Colonic mucosa (tissue), 4 donors: ENCODE measurements at regions not wholly inside any gene's neighbourhood (a gene's known extent, or its start where the extent isn't known, plus 50 kb on each side); places are given as distances from the start of the nearest gene placed in this dataset.

Experiments
- DNase-seq: peaks from one replicate; pipeline ENCODE4 v3.0.0-alpha.2; 2020
- H3K27ac ChIP-seq: fragments of 200-600 bp; one replicate; pipeline ENCODE4 v1.8.0; 2021
- H3K27me3 ChIP-seq: fragments of 200-600 bp; one replicate; pipeline ENCODE4 v1.8.0; 2021
- H3K36me3 ChIP-seq: fragments of 200-600 bp; one replicate; pipeline ENCODE4 v1.8.0; 2021
- H3K4me1 ChIP-seq: fragments of 200-600 bp; one replicate; pipeline ENCODE4 v1.8.0; 2021; ENCODE audit warnings: mild to moderate bottlenecking
- H3K4me3 ChIP-seq: fragments of 200-600 bp; one replicate; pipeline ENCODE4 v1.8.0; 2021
- H3K9ac ChIP-seq, 2 donors: one replicate each; pipeline ENCODE4 v1.7.0; 2013; ENCODE audit warnings: control low read depth in 2 of 2, low read depth in 2 of 2, low read length in 2 of 2
- H3K9me3 ChIP-seq: fragments of 200-600 bp; one replicate; pipeline ENCODE4 v1.8.0; 2021
- intact Hi-C: fragments of 100-400 bp; cut with DNase I; formaldehyde crosslinking; loops from one replicate; pipeline ENCODE4 v1.14.1; 2022
- TF ChIP-seq, protein P1 (sequence below): fragments of 200-600 bp; IDR thresholded peaks from one replicate; pipeline ENCODE4 v1.8.0; 2022; ENCODE audit warnings: antibody characterized with exemption, mild to moderate bottlenecking
- donor health status: healthy.
- donor health status: DM: no; HTN: no; CAD: no.
- donor health status: DM: no; HTN: no; CAD: no.

DNA sequence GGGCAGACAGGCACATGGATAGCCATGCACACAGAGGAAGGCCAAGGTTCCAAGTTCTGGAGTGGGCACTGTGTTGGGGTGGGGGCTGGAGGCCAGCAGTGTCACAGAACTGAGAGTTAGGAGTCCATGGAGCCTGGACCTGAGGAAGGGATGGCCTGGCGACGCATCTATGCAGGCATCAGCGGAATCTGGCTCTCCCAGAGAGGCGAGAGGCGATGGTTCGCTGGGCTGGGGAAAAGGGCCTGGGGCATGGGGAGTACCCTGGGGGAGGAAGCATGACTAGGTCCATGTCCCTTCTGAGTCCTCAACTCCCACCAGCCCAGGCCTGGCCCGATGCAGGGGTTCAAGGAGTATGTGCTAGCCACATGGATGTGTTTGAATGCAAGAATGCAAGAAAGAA is 192.8 kb upstream of the LINGO1 start:
- Histone ChIP-seq H3K27ac (no peak overlapping the region), H3K9ac (no peak overlapping the region), H3K36me3 (no peaks in the 10 kb centered on the region), H3K27me3 (peaks cover 10% of the 10 kb centered on the region), H3K9me3 (no peaks in the 10 kb centered on the region), H3K4me3 (no peak overlapping the region), H3K4me1 (no peaks in the 10 kb centered on the region)
- DNase-seq = no peak
- TF ChIP-seq, protein P1, sequence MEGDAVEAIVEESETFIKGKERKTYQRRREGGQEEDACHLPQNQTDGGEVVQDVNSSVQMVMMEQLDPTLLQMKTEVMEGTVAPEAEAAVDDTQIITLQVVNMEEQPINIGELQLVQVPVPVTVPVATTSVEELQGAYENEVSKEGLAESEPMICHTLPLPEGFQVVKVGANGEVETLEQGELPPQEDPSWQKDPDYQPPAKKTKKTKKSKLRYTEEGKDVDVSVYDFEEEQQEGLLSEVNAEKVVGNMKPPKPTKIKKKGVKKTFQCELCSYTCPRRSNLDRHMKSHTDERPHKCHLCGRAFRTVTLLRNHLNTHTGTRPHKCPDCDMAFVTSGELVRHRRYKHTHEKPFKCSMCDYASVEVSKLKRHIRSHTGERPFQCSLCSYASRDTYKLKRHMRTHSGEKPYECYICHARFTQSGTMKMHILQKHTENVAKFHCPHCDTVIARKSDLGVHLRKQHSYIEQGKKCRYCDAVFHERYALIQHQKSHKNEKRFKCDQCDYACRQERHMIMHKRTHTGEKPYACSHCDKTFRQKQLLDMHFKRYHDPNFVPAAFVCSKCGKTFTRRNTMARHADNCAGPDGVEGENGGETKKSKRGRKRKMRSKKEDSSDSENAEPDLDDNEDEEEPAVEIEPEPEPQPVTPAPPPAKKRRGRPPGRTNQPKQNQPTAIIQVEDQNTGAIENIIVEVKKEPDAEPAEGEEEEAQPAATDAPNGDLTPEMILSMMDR = no peak
- intact Hi-C loops = loop anchor here (10.0 kb wide), 1 partner anchor 721 kb away; no protein-coding TSS in a partner anchor

- no peak overlapping the region for H3K27ac ChIP-seq
- intact Hi-C loops = loop anchor here (10.0 kb wide), 1 partner anchor 720 kb away; no protein-coding TSS in a partner anchor
Observed at GRCh38 chr15:77825252-77825542, 192.5 kb upstream of the LINGO1 start.

GRCh38 chr15:77824361-77825251 is 191.9 kb upstream of the LINGO1 start:
- H3K9ac ChIP-seq = no peak overlapping the region
- intact Hi-C loops = loop anchor here (10.0 kb wide), 1 partner anchor 720 kb away; no protein-coding TSS in a partner anchor
- no peak overlapping the region for H3K27ac ChIP-seq
- H3K27me3 ChIP-seq = peaks cover 20% of the 10 kb centered on the region
- TF ChIP-seq, protein P1 = no peak
- H3K36me3 ChIP-seq = no peaks in the 10 kb centered on the region
- no peak overlapping the region for H3K4me3 ChIP-seq
- H3K9me3 ChIP-seq = no peaks in the 10 kb centered on the region
- no peak for DNase-seq
- H3K4me1 ChIP-seq = no peaks in the 10 kb centered on the region

More at GRCh38 chr15:77825252-77825542, 192.5 kb upstream of the LINGO1 start:
- Histone ChIP-seq H3K4me3 (no peak overlapping the region), H3K27me3 (peaks cover 14% of the 10 kb centered on the region), H3K9me3 (no peaks in the 10 kb centered on the region), H3K9ac (no peak overlapping the region), H3K4me1 (no peaks in the 10 kb centered on the region), H3K36me3 (no peaks in the 10 kb centered on the region)
- TF ChIP-seq, protein P1 = no peak
- DNase-seq = no peak

DNA sequence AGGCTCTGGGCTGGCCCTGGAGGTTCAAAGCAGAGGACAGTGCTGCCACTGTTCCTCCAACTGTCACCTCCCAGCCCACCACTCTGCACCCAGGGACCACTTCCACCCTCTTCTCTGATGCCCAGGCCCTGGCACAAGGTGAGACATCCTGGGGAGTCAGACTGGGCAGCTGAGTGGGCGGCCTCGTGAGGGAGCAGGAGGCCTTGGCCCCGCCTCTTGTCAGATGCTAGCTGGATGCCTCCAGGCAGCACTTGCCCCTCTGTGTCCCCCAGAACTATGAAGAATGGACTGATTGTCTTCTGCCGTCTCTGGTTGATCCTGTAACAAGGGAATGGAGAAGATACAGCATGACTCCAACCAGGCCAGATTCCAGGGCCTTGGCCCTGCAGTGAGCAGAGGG is 191.0 kb upstream of the LINGO1 start:
- Histone ChIP-seq H3K9me3 (no peaks in the 10 kb centered on the region), H3K27ac (no peak overlapping the region), H3K36me3 (no peaks in the 10 kb centered on the region), H3K9ac (no peak overlapping the region), H3K4me3 (no peak overlapping the region), H3K4me1 (no peaks in the 10 kb centered on the region), H3K27me3 (peaks cover 26% of the 10 kb centered on the region)
- intact Hi-C loops = loop anchor here (10.0 kb wide), 1 partner anchor 719 kb away; no protein-coding TSS in a partner anchor
- no peak for DNase-seq
- TF ChIP-seq, protein P1 = no peak

DNA sequence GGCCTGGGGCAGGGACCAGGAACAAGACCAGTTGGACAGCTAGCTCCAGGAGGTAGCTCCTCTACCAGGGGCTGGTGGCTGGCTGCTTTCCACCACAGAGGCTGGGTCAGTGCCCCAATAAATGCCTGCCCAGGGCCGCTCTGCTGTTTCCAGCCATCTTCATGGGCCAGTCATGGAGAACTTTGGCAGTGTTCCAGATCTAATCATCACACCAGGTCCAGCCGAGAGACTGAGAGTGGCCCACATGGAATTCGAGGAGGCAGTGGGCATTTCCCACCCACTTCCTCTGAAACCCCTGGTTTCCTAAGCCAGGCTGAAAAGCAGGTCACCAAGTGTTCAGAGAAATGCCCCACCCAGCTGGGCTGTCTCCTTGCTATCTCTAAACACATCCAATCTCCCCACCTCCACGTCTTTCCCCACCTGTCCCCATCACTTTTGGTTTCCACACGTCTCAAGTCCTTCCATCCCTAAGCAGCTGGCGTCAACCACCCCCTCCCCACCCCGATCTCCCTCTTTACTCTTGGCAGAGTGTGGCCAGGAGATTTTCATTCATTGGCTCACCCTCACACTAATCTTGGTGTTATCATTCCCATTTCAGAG is 190.0 kb upstream of the LINGO1 start:
- no peaks in the 10 kb centered on the region for H3K4me1 ChIP-seq
- peaks cover 36% of the 10 kb centered on the region for H3K27me3 ChIP-seq
- intact Hi-C loops = loop anchor here (10.0 kb wide), 1 partner anchor 718 kb away; no protein-coding TSS in a partner anchor
- TF ChIP-seq, protein P1 = no peak
- no peak overlapping the region for H3K27ac ChIP-seq
- no peak for DNase-seq
- no peaks in the 10 kb centered on the region for H3K36me3 ChIP-seq
- H3K9me3 ChIP-seq = no peaks in the 10 kb centered on the region
- no peak overlapping the region for H3K4me3 ChIP-seq
- no peak overlapping the region for H3K9ac ChIP-seq
